ENCODE measurements at regions not wholly inside any gene's neighbourhood (a gene's known extent, or its start where the extent isn't known, plus 50 kb on each side); places are given as distances from the start of the nearest gene placed in this dataset.
"Not testable (repeated sequence)": the region's sequence is repeated elsewhere in the genome, so short reads cannot be mapped to it uniquely, and the experiment has no call there.

- not testable (repeated sequence) for TF ChIP-seq MYC (IDR thresholded peaks at IDR 0.05; ENCODE audit: low read depth, low read length); CTCF (IDR thresholded peaks at IDR 0.05; ENCODE audit: low read depth, low read length); POLR2A (IDR thresholded peaks at IDR 0.05; ENCODE audit: extremely low read depth, insufficient read length)
These were observed 315.1 kb upstream of the COX7C start for GRCh38 chr5:86302643-86303042.

Measured in NB4 (cell line).